Parathyroid adenoma (tissue), 2 donors: ENCODE measurements at regions not wholly inside any gene's neighbourhood (a gene's known extent, or its start where the extent isn't known, plus 50 kb on each side); places are given as distances from the start of the nearest gene placed in this dataset.

Experiments
- H2AFZ ChIP-seq: fragments of 300-600 bp; sonication (generic); one replicate; pipeline ENCODE4 v1.7.0; 2017; ENCODE audit warnings: antibody characterized with exemption, mild to moderate bottlenecking
- H3K27ac ChIP-seq: fragments of 300-600 bp; sonication (generic); one replicate; pipeline ENCODE4 v1.7.0; 2017
- H3K27me3 ChIP-seq: fragments of 300-600 bp; sonication (generic); one replicate; pipeline ENCODE4 v1.7.0; 2017; ENCODE audit warnings: low read length; ENCODE audit not compliant: control insufficient read depth, insufficient read depth
- H3K36me3 ChIP-seq: fragments of 300-600 bp; sonication (generic); one replicate; pipeline ENCODE4 v1.7.0; 2017; ENCODE audit warnings: low read length; ENCODE audit not compliant: control insufficient read depth, insufficient read depth
- H3K4me1 ChIP-seq: fragments of 300-600 bp; sonication (generic); one replicate; pipeline ENCODE4 v1.7.0; 2017; ENCODE audit warnings: control low read depth
- H3K4me2 ChIP-seq: fragments of 300-600 bp; sonication (generic); one replicate; pipeline ENCODE4 v1.7.0; 2017; ENCODE audit warnings: low read length
- H3K4me3 ChIP-seq: fragments of 300-600 bp; sonication (generic); one replicate; pipeline ENCODE4 v1.7.0; 2017; ENCODE audit warnings: low read depth, low read length
- H3K79me2 ChIP-seq: fragments of 300-600 bp; sonication (generic); one replicate; pipeline ENCODE4 v1.7.0; 2017; ENCODE audit warnings: control low read depth
- H3K9ac ChIP-seq: fragments of 300-600 bp; sonication (generic); one replicate; pipeline ENCODE4 v1.7.0; 2017; ENCODE audit warnings: mild to moderate bottlenecking
- H3K9me3 ChIP-seq: fragments of 300-600 bp; sonication (generic); one replicate; pipeline ENCODE4 v1.7.0; 2017; ENCODE audit warnings: low read length; ENCODE audit not compliant: control insufficient read depth
- CTCF ChIP-seq: fragments of 300-600 bp; sonication (generic); IDR thresholded peaks from one replicate; pipeline ENCODE4 v1.7.0; 2017; ENCODE audit warnings: antibody characterized with exemption, mild to moderate bottlenecking
- donor health status: primary hyperparathyroidism.

- H3K4me3 ChIP-seq: no peak overlapping the region
- H3K79me2 ChIP-seq: no peaks in the 10 kb centered on the region
- no peaks in the 10 kb centered on the region for H3K9me3 ChIP-seq
- no peaks in the 10 kb centered on the region for H3K4me1 ChIP-seq
- TF ChIP-seq CTCF: no peak
- no peak overlapping the region for H3K27ac ChIP-seq
- H3K36me3 ChIP-seq: no peaks in the 10 kb centered on the region
- H3K9ac ChIP-seq: no peak overlapping the region
- H3K27me3 ChIP-seq: no peaks in the 10 kb centered on the region
- H3K4me2 ChIP-seq: no peak overlapping the region
- no peak overlapping the region for H2AFZ ChIP-seq
Observed at GRCh38 chr10:108779501-108779900, 1143.8 kb downstream of the XPNPEP1 start.

- Histone ChIP-seq H2AFZ (no peak overlapping the region), H3K79me2 (no peaks in the 10 kb centered on the region), H3K4me1 (no peaks in the 10 kb centered on the region), H3K36me3 (no peaks in the 10 kb centered on the region), H3K9me3 (no peaks in the 10 kb centered on the region), H3K9ac (no peak overlapping the region), H3K4me3 (no peak overlapping the region), H3K27ac (no peak overlapping the region), H3K4me2 (no peak overlapping the region), H3K27me3 (no peaks in the 10 kb centered on the region)
- no peak for TF ChIP-seq CTCF
Observed at GRCh38 chr10:108775911-108776475, 1147.3 kb downstream of the XPNPEP1 start.

GRCh38 chr10:108771106-108771505 is 1152.2 kb downstream of the XPNPEP1 start:
- Histone ChIP-seq H3K27ac (no peak overlapping the region), H2AFZ (no peak overlapping the region), H3K27me3 (no peaks in the 10 kb centered on the region), H3K9me3 (no peaks in the 10 kb centered on the region), H3K4me3 (no peak overlapping the region), H3K4me2 (no peak overlapping the region), H3K4me1 (no peaks in the 10 kb centered on the region), H3K9ac (no peak overlapping the region), H3K36me3 (no peaks in the 10 kb centered on the region), H3K79me2 (no peaks in the 10 kb centered on the region)
- TF ChIP-seq CTCF: no peak

- H3K4me1 ChIP-seq: no peaks in the 10 kb centered on the region
- H3K4me2 ChIP-seq: no peak overlapping the region
- no peak overlapping the region for H3K4me3 ChIP-seq
- no peak overlapping the region for H2AFZ ChIP-seq
- H3K27me3 ChIP-seq: peaks cover 4% of the 10 kb centered on the region
- no peaks in the 10 kb centered on the region for H3K9me3 ChIP-seq
- no peak for TF ChIP-seq CTCF
- H3K9ac ChIP-seq: no peak overlapping the region
- H3K27ac ChIP-seq: no peak overlapping the region
- no peaks in the 10 kb centered on the region for H3K79me2 ChIP-seq
- no peaks in the 10 kb centered on the region for H3K36me3 ChIP-seq
Observed at GRCh38 chr10:108765794-108766193, 1157.5 kb downstream of the XPNPEP1 start.

GRCh38 chr10:108757946-108758345 is 1165.4 kb downstream of the XPNPEP1 start:
- Histone ChIP-seq H3K9ac (no peak overlapping the region), H3K9me3 (no peaks in the 10 kb centered on the region), H3K4me1 (no peaks in the 10 kb centered on the region), H2AFZ (no peak overlapping the region), H3K27ac (no peak overlapping the region), H3K79me2 (no peaks in the 10 kb centered on the region), H3K27me3 (peaks cover 1% of the 10 kb centered on the region), H3K36me3 (no peaks in the 10 kb centered on the region), H3K4me3 (no peak overlapping the region), H3K4me2 (no peak overlapping the region)
- TF ChIP-seq CTCF: no peak
